GM19397 (cell line): ENCODE measurements at regions not wholly inside any gene's neighbourhood (a gene's known extent, or its start where the extent isn't known, plus 50 kb on each side); places are given as distances from the start of the nearest gene placed in this dataset.

Source experiments
- ATAC-seq: cut with Tn5 transposase; IDR thresholded peaks from one replicate; pipeline ENCODE4 v1.9.1; 2021; ENCODE audit warnings: mild to moderate bottlenecking, moderate library complexity; ENCODE audit not compliant: unreplicated experiment

- ATAC-seq, result no peak
Observed at GRCh38 chr5:66459728-66460127, 136.5 kb upstream of the MAST4 start.

GRCh38 chr5:66467564-66467963 is 128.6 kb upstream of the MAST4 start:
- ATAC-seq, result no peak

GRCh38 chr5:66469684-66470083 is 126.5 kb upstream of the MAST4 start:
- no peak for ATAC-seq

GRCh38 chr5:66472010-66472409 is 124.2 kb upstream of the MAST4 start:
- no peak for ATAC-seq

GRCh38 chr5:66475731-66476130 is 120.5 kb upstream of the MAST4 start:
- no peak for ATAC-seq

GRCh38 chr5:66477596-66477995 is 118.6 kb upstream of the MAST4 start:
- no peak for ATAC-seq

GRCh38 chr5:66494437-66494836 is 101.8 kb upstream of the MAST4 start:
- no peak for ATAC-seq

- ATAC-seq, result no peak
Observed at GRCh38 chr5:66498791-66499207, 97.4 kb upstream of the MAST4 start.

GRCh38 chr5:66503203-66503789 is 92.9 kb upstream of the MAST4 start:
- no peak for ATAC-seq

GRCh38 chr5:66507106-66507505 is 89.1 kb upstream of the MAST4 start:
- ATAC-seq, result no peak

GRCh38 chr5:66511491-66511890 is 84.7 kb upstream of the MAST4 start:
- no peak for ATAC-seq

- no peak for ATAC-seq
Observed at GRCh38 chr5:66513130-66513529, 83.1 kb upstream of the MAST4 start.

GRCh38 chr5:66515209-66515608 is 81.0 kb upstream of the MAST4 start:
- ATAC-seq, result no peak

GRCh38 chr5:66516550-66516949 is 79.6 kb upstream of the MAST4 start:
- ATAC-seq, result no peak

GRCh38 chr5:66517351-66517750 is 78.8 kb upstream of the MAST4 start:
- ATAC-seq, result no peak

GRCh38 chr5:66518052-66518451 is 78.1 kb upstream of the MAST4 start:
- no peak for ATAC-seq

- no peak for ATAC-seq
Observed at GRCh38 chr5:66518753-66519152, 77.4 kb upstream of the MAST4 start.

- no peak for ATAC-seq
Observed at GRCh38 chr5:66519626-66520025, 76.6 kb upstream of the MAST4 start.

GRCh38 chr5:66520854-66521253 is 75.3 kb upstream of the MAST4 start:
- ATAC-seq, result no peak

- no peak for ATAC-seq
Observed at GRCh38 chr5:66527478-66528035, 68.6 kb upstream of the MAST4 start.

- ATAC-seq, result no peak
Observed at GRCh38 chr5:66529182-66529581, 67.0 kb upstream of the MAST4 start.

- ATAC-seq, result no peak
Observed at GRCh38 chr5:66529704-66530103, 66.5 kb upstream of the MAST4 start.

- no peak for ATAC-seq
Observed at GRCh38 chr5:66538126-66538525, 58.1 kb upstream of the MAST4 start.
